ENCODE measurements at regions not wholly inside any gene's neighbourhood (a gene's known extent, or its start where the extent isn't known, plus 50 kb on each side); places are given as distances from the start of the nearest gene placed in this dataset.

- no peak overlapping the region for H3K27ac ChIP-seq (ENCODE audit: control insufficient read depth, insufficient read depth)
- H3K9ac ChIP-seq (ENCODE audit: control insufficient read depth, insufficient read depth, low read length), result no peak overlapping the region
- in situ Hi-C loops (cut with MboI) (no loop called here), intact Hi-C loops (cut with micrococcal nuclease; ENCODE audit: unreplicated experiment) (no loop called here)
- TF ChIP-seq HSF1 (IDR thresholded peaks at IDR 0.05; ENCODE audit: low read depth, low read length), result no peak
- TF ChIP-seq BCL3 (IDR thresholded peaks at IDR 0.05; ENCODE audit: borderline replicate concordance, insufficient read depth, low read depth, low read length, poor library complexity, severe bottlenecking), result no peak
- TF ChIP-seq BACH1 (IDR thresholded peaks at IDR 0.05; ENCODE audit: borderline replicate concordance), result no peak
- no peak for TF ChIP-seq PKNOX1 (IDR thresholded peaks at IDR 0.05)
- TF ChIP-seq NFIC (IDR thresholded peaks at IDR 0.05; ENCODE audit: low read depth, low read length), result no peak
- TF ChIP-seq CREB1 (IDR thresholded peaks at IDR 0.05; ENCODE audit: low read depth), result no peak
- TF ChIP-seq MYC (IDR thresholded peaks at IDR 0.05; ENCODE audit: insufficient read depth, insufficient read length, insufficient replicate concordance, low read length, severe bottlenecking), result no peak
- no peak for TF ChIP-seq ELK1 (IDR thresholded peaks at IDR 0.05; ENCODE audit: low read depth, low read length)
- no peak for TF ChIP-seq KLF5 (IDR thresholded peaks at IDR 0.05; ENCODE audit: partially characterized antibody)
- TF ChIP-seq REST (IDR thresholded peaks at IDR 0.05; ENCODE audit: low read depth, low read length), result no peak
- ATAC-seq (no peak), FAIRE-seq (no peak), DNase-seq (ENCODE audit: low read depth, low spot score) (no peak)
- H2AFZ ChIP-seq (ENCODE audit: control insufficient read depth, low read depth, low read length), result no peak overlapping the region
- 30% methylated on average over 6 of the region's 6 CpGs for WGBS (ENCODE audit: insufficient coverage, insufficient replicate concordance, low lambda C conversion rate, missing lambda C conversion rate)
- no peaks in the 10 kb centered on the region for H3K9me3 ChIP-seq (replicated peaks; ENCODE audit: control insufficient read depth, insufficient read depth, low read length)
- ChIA-PET POLR2A (no interaction called here), RAD21 (ENCODE audit: unreplicated experiment) (no interaction called here), CTCF (no interaction called here), SMC1A (ENCODE audit: uncharacterized antibody, unreplicated experiment) (interaction anchor here (0.9 kb wide), 1 partner anchor 37 kb away, joined by 3 read pairs; no protein-coding TSS in a partner anchor)
- no peaks in the 10 kb centered on the region for H3K4me1 ChIP-seq (ENCODE audit: control insufficient read depth, insufficient read depth, low read length)
- no peaks in the 10 kb centered on the region; a peak in 1 of 4 replicates for H3K27me3 ChIP-seq (replicated peaks in 1 of 2; ENCODE audit: control insufficient read depth in 2 of 2, insufficient read depth in 2 of 2, low read length in 1 of 2)
- no peaks in the 10 kb centered on the region for H3K79me2 ChIP-seq (ENCODE audit: control insufficient read depth, insufficient read depth, low read length)
- no TSS peak for BruUV-seq (replicated peaks)
- H3K4me2 ChIP-seq (ENCODE audit: control insufficient read depth, insufficient read depth), result no peak overlapping the region
- H4K20me1 ChIP-seq (ENCODE audit: control insufficient read depth, insufficient read depth), result no peaks in the 10 kb centered on the region
- no peaks in the 10 kb centered on the region for H3K36me3 ChIP-seq (ENCODE audit: control insufficient read depth in 2 of 2, insufficient read depth in 2 of 2, low read length in 1 of 2)
- H3K4me3 ChIP-seq, result no peak overlapping the region
These were observed 356.1 kb downstream of the LMO4 start for GRCh38 chr1:87684713-87685205.

Measured in GM12878 (cell line).